ENCODE measurements at regions not wholly inside any gene's neighbourhood (a gene's known extent, or its start where the extent isn't known, plus 50 kb on each side); places are given as distances from the start of the nearest gene placed in this dataset.
A peak's percentile ranks its signal among the peaks of the same experiment; 100 is the strongest.

DNA sequence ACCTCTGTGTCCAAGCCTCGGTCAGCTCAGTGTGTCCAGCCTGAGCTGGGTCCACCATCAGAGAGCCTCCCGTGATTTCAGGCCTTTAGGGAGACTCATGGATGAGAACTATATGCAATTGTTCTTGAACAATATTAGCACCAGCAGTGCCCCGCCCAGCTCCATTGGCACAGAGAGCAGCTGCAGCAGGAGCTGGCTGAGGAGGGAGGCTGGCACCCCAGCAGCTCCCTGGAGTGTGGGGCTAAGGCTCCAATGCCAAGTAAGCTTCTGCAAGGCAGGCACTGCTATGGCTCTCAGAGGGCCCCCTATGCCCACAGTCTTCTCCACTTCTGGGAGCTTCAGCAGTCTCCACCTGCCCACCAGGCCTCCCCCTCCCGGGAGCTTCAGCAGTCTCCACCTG is 593.3 kb downstream of the MATN1 start:
- TF ChIP-seq GATA1 (IDR thresholded peaks at IDR 0.05; ENCODE audit: low read depth, low read length): no peak
- no peak for TF ChIP-seq POLR2A (IDR thresholded peaks at IDR 0.05; ENCODE audit: low read length)
- peak in 1 of 2 experiments; percentile 13 for DNase-seq

DNA sequence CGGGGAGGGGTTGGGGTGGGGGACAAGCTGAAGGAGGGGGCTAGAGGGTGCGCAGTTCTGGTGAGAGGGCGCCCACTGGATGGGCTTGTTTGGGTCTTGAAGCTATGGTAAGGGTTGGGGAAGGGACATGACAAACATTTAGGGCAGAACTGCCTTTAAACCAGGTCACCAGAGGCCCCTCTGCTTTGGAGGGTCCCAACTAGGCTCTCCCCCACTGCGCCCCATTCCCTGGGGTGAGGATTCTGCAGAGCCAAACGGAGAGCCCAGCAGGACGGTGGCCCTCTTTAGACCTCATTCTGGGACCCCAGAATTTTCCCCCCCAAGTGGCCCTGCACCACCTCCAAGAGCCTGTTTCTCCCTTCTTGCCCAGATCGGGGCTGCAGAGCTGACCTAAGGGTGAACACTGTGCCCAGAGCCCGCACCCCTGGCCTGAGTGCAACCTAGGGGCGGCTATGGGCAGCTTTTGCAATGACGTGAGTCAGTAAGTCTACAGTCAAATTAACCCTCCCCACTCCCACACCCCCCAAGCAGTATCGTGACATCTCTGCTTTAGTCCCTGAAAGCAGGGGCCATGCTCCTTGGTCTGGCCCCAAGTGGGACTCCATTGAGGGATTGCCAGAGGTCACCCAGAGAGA is 593.8 kb downstream of the MATN1 start:
- peak in 1 of 2 experiments; percentile 25 for DNase-seq
- TF ChIP-seq POLR2A (IDR thresholded peaks at IDR 0.05; ENCODE audit: low read length) (no peak), GATA1 (IDR thresholded peaks at IDR 0.05; ENCODE audit: low read depth, low read length) (no peak)

DNA sequence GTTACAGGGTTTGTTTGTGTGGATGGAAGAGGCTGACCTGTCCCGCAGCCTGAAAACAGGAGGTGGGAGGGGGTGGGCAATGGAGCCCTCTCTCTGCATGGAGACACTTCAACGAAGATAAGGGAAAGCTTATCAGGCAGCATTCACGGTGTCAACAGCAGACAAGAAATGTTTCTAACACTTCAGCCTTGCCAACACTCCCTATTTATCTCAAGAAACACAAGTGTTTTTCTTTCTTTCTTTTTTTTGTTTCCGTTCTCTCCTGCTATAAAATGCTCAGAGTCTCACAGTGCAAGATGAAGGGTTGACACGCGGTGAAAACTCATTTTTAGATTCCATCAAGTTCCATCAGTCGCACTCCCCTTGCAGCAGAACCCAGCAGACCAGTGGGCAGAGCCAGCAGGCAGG is 594.4 kb downstream of the MATN1 start:
- TF ChIP-seq GATA1 (IDR thresholded peaks at IDR 0.05; ENCODE audit: low read depth, low read length): peak; percentile 92
- TF ChIP-seq POLR2A (IDR thresholded peaks at IDR 0.05; ENCODE audit: low read length): peak; percentile 29
- DNase-seq: peak; percentile 84 to 96

DNA sequence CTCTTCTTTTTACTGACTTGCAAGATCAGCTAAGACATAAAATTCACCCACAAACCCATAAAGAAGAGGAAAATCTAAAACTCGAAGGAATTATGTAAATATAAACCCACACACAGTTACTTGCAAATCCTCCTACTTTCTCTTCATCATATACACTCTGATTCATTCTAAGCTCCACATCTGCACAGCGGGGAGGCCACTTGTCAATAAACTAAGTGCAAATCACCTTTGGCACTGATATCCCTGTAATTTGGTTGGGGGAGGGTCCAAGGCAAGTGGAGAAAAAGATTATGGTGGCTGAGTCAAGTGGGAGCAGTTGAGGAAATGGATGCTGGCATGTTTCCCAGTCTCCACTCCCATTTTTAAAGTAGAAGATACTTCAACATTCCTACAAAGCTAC is 596.5 kb downstream of the MATN1 start:
- TF ChIP-seq GATA1 (IDR thresholded peaks at IDR 0.05; ENCODE audit: low read depth, low read length) (no peak), POLR2A (IDR thresholded peaks at IDR 0.05; ENCODE audit: low read length) (no peak)
- no peak for DNase-seq

DNA sequence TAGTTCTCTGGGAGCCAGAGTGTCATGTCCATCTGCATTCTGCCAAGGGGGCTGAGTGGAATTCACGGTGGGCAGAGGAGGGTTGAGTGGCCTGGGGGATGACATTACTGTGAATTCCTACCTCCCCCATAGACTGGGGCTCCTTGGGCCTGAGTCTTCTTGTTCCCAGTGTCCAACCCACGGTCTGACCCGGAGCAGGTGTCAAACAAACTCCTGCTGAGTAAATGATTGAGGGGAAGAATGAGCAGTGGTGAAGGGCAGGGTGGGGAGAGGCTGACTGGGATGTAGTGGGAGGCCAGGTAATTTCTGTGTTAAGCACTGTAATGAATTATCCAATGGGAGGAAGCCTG is 597.6 kb downstream of the MATN1 start:
- no peak for TF ChIP-seq GATA1 (IDR thresholded peaks at IDR 0.05; ENCODE audit: low read depth, low read length)
- no peak for TF ChIP-seq POLR2A (IDR thresholded peaks at IDR 0.05; ENCODE audit: low read length)
- no peak for DNase-seq

DNA sequence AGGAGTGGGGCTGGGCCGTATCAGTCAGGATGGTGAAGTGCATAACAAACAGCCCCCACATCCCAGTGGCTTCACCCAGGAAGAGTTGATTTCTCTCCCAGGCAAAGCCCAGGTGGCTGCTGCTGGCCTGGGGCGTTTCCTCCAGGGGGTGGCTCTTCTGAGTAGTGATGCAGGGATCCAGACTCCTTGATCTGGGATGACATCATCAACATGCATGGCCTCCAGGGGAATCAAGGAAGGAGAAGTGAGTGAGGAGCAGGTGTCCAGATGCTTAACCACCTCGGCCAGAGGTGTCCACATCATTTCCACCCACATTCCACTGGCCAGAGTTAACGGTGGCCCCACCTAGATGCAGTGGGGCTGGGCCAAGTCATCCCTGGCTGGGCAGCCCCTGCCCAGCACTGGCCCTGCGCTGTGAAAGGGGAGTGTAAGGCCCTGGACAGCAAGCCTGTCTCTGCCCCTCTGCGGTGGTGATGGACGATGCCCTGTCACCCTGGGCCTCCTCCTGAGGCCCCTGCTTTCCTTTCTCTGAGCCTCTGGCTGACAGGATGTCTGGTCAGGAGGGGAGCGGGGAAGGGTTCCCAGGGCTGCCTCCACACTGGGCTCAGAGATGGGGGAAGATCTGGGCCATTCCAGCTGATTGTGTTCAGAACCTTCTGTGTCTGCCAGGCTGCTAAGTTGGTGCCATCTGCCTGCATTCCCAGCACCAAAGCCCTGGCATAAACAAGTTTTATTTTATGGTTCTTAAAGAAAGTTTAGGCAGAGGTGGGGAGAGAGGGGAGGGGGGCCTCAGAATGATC is 598.2 kb downstream of the MATN1 start:
- TF ChIP-seq GATA1 (IDR thresholded peaks at IDR 0.05; ENCODE audit: low read depth, low read length) (no peak), POLR2A (IDR thresholded peaks at IDR 0.05; ENCODE audit: low read length) (no peak)
- DNase-seq: peak in 1 of 2 experiments; percentile 12

DNA sequence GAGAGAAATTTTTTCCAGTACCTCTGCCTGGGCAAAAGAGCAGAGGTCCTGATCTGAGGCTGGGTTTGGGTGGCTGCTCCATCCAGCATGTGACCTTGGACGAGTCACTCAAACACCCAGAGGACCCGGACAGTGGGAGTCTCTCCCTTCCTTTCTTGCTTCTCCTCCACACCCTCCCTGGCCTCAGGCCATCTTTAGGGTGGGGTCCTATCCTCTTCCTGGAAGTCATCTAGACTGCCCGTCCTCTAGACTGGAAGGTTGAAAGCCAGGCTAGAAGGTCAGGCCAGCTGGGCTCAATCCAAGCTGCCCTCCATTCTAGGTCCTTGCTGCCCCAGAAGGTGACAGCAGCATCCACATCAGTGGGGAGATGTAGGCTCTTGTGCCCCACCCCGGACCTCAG is 599.5 kb downstream of the MATN1 start:
- TF ChIP-seq GATA1 (IDR thresholded peaks at IDR 0.05; ENCODE audit: low read depth, low read length) (no peak), POLR2A (IDR thresholded peaks at IDR 0.05; ENCODE audit: low read length) (no peak)
- peak; percentile 78 to 82 for DNase-seq

DNA sequence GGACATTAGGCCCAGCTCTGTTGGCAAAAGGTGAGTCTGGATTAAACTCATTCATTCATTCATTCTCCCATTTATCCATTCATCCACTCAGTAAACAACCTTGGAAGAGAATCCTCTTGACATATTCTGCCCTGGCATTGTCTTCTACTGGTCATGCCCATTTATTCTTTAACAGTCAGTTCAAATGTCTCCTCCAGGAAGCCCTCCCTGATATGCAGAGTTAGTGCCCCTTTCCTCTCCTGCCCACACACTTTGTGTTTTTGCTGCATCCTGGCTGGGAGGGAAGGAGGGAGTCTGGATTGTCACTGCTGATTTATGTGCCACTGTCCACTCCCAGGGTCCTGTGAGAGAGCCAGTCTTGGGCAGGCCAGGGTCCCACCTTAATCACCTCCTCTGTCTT is 600.3 kb downstream of the MATN1 start:
- no peak for TF ChIP-seq POLR2A (IDR thresholded peaks at IDR 0.05; ENCODE audit: low read length)
- DNase-seq: no peak

DNA sequence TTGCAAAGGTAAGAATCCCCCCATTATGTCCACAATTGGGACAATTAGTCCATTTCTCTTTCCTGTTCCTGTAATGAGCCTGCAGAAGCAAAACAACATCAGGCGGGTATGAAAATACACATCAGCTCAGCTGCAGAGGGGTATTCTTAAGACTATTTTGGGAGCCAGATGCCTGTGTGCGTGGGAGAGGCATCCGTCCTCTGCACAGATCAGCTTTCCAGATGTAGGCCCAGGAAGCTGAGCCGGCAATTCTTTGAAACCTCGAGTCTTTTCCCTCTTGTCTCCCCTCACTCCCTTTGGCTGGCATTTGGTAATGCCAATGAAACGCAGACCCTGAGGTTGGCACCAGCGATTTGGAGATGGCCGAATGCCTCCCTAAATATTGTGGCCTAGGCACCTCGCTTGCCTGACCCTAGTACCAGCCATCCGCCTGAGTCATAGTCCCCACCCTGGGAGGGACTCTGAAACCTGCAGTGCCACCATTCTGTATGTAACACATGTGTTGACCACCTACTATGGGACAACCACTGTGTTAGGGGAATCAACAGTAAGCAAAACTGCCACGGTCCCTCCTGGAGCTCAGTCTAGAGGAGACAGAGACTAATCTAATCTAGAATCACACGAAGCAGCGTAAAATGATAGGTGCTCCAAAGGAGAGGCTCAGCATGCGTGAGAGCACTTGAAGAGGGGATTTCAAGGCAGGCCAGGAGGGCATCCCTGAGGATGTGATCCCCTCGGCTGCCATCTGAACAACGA is 603.0 kb downstream of the MATN1 start:
- DNase-seq: peak in 1 of 2 experiments; percentile 9

DNA sequence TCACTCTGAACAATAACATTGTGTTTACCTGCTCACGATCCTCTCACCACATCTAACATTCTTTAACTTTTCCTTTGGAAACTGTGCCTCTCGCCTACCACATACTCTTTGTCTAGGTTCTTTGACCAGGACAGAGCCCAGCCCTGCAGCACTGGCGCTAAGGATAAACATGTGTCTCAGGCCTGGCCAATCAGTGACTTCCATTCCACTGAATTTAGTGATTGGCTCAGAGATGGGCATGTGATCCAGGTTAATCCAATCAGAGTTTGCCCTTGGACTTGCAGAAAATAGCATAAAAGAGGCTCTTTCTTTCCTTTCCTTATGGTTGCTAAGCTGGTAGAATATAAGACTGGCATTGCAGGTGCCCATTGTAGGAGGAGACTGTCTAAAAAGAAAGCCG is 605.7 kb downstream of the MATN1 start:
- TF ChIP-seq GATA1 (IDR thresholded peaks at IDR 0.05; ENCODE audit: low read depth, low read length) (no peak), POLR2A (IDR thresholded peaks at IDR 0.05; ENCODE audit: low read length) (no peak)
- DNase-seq: no peak

More for the DNA sequence above, 603.0 kb downstream of the MATN1 start:
- TF ChIP-seq GATA1 (IDR thresholded peaks at IDR 0.05; ENCODE audit: low read depth, low read length) (no peak), POLR2A (IDR thresholded peaks at IDR 0.05; ENCODE audit: low read length) (no peak)

DNA sequence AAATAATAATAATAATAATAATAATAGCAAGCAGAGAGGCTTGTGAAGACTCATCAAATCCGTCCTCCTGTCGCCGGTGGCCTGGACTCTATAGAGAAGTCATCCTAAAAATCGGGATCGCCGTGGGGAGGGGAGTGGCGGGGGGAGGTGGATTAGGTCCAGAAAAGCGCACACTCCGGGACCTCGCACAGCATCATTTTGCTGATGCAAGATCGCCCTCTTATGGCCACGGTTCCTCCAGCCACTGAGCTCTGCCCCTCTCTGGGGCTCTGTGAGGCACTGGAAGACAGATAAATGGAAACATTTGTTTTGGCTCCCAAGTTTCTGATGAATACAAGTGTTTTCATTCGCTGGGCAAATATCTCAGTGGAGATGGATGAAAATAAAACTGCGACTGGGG is 612.0 kb downstream of the MATN1 start:
- TF ChIP-seq POLR2A (IDR thresholded peaks at IDR 0.05; ENCODE audit: low read length): no peak
- no peak for TF ChIP-seq GATA1 (IDR thresholded peaks at IDR 0.05; ENCODE audit: low read depth, low read length)
- DNase-seq: peak; percentile 62 to 72

DNA sequence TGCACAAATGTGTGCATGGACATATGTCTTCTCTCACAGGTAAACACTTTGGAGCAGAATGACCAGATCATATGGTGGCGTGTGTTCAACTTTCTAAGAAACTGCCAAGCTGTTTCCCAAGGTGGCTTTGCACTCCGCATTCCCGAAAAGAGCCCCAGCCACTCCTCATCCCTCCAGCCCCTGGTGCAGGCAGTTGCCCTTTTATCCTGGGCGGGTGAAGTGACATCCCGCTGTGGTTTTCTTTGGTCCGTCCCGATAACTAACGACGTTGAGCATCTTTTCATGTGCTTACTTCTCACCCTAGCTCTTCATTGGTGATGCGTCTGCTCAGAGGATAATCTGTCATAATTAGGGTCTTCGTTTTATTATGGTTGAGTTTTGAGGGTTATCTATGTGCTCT is 612.5 kb downstream of the MATN1 start:
- no peak for TF ChIP-seq GATA1 (IDR thresholded peaks at IDR 0.05; ENCODE audit: low read depth, low read length)
- TF ChIP-seq POLR2A (IDR thresholded peaks at IDR 0.05; ENCODE audit: low read length): no peak
- no peak for DNase-seq

DNA sequence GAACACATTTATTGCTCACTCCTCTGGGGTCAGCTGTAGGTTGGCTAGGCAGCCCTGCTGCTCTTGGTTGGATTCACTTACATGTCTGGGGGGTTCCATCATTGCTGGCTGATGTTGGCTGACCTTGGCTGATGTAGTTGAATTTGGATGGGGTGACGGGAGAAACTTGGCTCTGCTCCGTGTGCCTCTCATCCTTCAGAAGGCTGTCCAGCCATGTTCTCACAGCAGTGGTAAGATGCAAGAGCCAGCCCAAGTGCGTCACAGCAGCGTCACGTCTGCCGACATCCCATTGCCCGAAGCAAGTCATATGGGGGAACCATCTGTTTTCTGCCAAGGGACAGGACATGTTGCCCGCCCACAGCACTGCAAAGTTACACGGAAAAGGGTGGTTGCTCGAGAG is 613.5 kb downstream of the MATN1 start:
- TF ChIP-seq POLR2A (IDR thresholded peaks at IDR 0.05; ENCODE audit: low read length) (no peak), GATA1 (IDR thresholded peaks at IDR 0.05; ENCODE audit: low read depth, low read length) (no peak)
- DNase-seq: no peak

DNA sequence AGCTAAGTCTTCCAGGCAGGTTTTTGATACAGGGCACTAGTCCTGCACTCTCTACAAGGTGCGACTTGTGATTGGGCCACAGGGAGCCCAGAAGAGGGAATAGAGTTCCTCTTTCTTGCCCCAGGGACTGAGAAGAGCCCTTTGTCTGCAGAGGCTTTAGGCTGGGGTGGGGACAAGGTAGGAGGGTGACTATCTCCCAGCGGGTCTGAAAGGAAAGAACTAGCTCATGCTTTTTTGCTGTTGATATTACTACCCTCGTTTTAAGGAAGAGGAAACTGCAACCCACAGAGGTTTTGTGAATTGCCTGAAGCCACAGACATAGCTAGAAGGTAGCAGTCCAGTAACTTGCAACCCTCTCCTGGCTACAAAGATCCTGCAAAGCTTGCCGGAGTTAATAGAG is 615.2 kb downstream of the MATN1 start:
- TF ChIP-seq POLR2A (IDR thresholded peaks at IDR 0.05; ENCODE audit: low read length): no peak
- no peak for TF ChIP-seq GATA1 (IDR thresholded peaks at IDR 0.05; ENCODE audit: low read depth, low read length)
- no peak for DNase-seq

Measured in erythroblast (primary cell).